GM06990 (cell line): ENCODE measurements at regions not wholly inside any gene's neighbourhood (a gene's known extent, or its start where the extent isn't known, plus 50 kb on each side); places are given as distances from the start of the nearest gene placed in this dataset.

Experiments used
- DNase-seq: peaks from one replicate; pipeline ENCODE4 v3.0.0-alpha.2; 2011; ENCODE audit not compliant: insufficient read length; ENCODE audit errors: extremely low read depth
- H3K27me3 ChIP-seq: replicated peaks from 2 replicates; pipeline ENCODE4 v1.6.0; 2011; ENCODE audit warnings: low read length; ENCODE audit not compliant: control insufficient read depth, insufficient read depth
- H3K36me3 ChIP-seq: 2 replicates; pipeline ENCODE4 v1.5.1; 2011; ENCODE audit warnings: low read length; ENCODE audit not compliant: control insufficient read depth, insufficient read depth
- H3K4me3 ChIP-seq: replicated peaks from 2 replicates; pipeline ENCODE4 v1.5.1; 2011; ENCODE audit warnings: low read depth, mild to moderate bottlenecking, control low read depth, low read length
- TF ChIP-seq, protein P1 (sequence below): IDR thresholded peaks from 2 replicates; pipeline ENCODE4 v1.5.1; 2011; ENCODE audit warnings: low read length, control low read depth, mild to moderate bottlenecking, inconsistent platforms; ENCODE audit not compliant: insufficient read depth, poor library complexity, severe bottlenecking

DNA sequence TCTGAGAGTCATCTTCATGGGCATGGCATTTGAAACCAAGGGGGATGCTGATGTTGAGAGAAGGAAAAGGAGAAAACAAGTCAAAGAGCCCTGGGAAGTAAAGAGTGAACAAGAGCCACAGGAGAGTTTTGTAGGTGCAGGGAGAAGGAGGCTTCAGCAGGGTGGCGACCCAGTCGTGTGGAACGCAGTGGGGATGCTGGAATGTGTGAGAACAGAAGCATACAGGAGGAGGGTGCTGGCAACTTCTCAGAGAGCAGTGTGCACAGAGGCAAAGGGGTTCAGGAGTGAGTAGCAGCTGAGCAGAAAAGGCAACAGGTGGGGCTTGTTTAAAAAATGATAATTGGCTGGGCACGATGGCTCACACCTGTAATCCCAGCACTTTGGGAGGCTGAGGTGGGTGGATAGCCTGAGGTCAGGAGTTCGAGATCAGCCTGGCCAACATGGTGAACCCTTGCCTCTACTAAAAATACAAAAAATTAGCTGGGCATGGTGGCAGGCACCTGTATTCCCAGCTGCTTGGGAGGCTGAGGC, 75.8 kb upstream of the PLET1 start:
- Histone ChIP-seq H3K4me3 (no peak overlapping the region), H3K36me3 (no peaks in the 10 kb centered on the region), H3K27me3 (no peaks in the 10 kb centered on the region; the same call in 1 of the 2 replicates)
- TF ChIP-seq, protein P1, sequence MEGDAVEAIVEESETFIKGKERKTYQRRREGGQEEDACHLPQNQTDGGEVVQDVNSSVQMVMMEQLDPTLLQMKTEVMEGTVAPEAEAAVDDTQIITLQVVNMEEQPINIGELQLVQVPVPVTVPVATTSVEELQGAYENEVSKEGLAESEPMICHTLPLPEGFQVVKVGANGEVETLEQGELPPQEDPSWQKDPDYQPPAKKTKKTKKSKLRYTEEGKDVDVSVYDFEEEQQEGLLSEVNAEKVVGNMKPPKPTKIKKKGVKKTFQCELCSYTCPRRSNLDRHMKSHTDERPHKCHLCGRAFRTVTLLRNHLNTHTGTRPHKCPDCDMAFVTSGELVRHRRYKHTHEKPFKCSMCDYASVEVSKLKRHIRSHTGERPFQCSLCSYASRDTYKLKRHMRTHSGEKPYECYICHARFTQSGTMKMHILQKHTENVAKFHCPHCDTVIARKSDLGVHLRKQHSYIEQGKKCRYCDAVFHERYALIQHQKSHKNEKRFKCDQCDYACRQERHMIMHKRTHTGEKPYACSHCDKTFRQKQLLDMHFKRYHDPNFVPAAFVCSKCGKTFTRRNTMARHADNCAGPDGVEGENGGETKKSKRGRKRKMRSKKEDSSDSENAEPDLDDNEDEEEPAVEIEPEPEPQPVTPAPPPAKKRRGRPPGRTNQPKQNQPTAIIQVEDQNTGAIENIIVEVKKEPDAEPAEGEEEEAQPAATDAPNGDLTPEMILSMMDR: no peak
- DNase-seq: no peak

DNA sequence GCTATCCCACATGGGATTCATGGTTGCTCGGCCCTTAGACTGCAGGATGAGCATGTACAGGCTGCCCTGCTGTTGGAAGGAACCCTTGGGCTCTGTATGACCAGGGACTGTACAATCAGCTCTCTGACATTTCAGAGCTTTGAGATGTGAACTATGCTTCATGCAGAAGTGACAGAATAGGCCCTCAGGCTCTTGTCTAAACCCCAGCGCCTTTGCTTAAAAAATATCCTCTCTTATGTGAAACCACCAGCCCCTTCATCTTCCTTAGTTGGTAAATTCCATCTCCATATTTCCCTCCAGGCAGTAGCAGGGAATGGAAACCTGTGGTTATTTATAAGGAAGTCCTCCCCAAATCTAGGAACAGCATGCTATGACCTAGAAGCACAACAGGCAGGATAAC, 78.9 kb upstream of the PLET1 start:
- Histone ChIP-seq H3K27me3 (no peaks in the 10 kb centered on the region; the same call in none of the 2 replicates), H3K36me3 (no peaks in the 10 kb centered on the region), H3K4me3 (no peak overlapping the region)
- TF ChIP-seq, protein P1: no peak
- no peak for DNase-seq

DNA sequence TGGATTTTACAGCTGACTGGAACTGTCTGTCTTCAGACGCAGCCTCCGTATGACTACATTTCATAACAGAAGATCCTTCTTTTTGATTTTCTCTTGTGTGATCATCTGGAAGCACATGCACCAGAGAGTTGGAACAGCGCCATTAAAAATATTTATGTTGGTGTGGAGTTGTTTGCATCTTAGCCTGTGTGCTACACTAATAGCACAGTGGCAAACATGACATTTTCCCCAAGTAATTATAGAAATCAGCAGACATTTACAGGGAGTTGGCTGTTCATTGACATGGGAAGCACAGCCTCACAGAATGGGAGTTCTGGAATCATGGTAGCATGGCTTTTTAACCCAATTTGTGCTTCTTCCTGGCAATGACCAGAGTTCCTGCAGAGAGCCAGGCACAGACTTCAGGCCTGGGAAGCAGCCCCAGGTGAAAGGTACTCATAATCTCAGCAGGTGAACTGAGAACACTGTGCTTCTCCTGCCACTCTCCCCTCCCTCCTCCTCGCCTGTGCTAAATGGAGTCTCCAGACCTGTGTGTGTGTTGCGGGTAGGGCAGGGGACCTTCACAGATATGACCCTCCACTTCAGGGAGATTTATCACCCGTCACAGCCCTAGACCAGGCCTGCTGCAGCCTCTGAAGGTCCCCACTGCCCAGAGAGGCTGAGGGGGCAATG, 82.8 kb upstream of the PLET1 start:
- no peak for DNase-seq
- Histone ChIP-seq H3K4me3 (no peak overlapping the region), H3K36me3 (no peaks in the 10 kb centered on the region), H3K27me3 (no peaks in the 10 kb centered on the region; the same call in 1 of the 2 replicates)
- TF ChIP-seq, protein P1: no peak

DNA sequence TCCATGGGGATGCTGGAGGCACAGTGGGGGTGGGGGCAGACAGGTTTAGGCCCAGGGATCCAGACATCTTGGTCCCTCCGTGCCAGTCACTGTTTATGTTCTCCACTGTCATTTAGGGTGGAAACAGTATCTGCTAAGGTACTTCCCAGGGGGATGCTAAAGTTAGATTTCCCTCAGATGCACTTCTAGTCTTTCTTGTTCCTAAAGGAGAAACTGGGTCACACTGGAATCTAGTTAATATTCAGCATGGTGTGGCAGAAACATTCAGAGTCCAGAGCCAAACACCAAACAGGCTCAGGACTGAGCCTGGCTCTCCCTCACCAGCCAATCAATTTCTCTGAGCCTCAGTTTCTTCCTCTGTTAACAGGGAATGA, 83.4 kb upstream of the PLET1 start:
- TF ChIP-seq, protein P1: no peak
- Histone ChIP-seq H3K36me3 (no peaks in the 10 kb centered on the region), H3K27me3 (no peaks in the 10 kb centered on the region; the same call in 1 of the 2 replicates), H3K4me3 (no peak overlapping the region)
- no peak for DNase-seq

DNA sequence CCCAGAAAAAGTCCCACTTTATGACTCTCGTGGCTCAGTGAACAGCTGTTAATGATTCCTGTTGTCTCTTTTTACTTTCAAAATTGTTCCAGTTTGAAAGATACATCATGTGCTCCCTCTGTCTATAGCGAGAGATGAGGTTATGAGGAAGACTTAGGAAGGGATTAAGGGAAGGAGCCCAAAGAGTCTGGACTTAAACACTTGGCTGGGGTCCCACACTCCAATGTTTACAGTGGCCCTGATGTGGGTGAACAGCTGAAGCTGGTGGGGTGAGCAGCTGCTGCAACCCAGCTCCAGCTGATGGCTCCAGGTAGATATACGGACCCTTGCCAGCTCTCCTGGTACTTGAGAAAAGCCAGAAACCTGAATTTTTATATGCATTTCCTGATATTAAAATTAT, 84.5 kb upstream of the PLET1 start:
- Histone ChIP-seq H3K27me3 (no peaks in the 10 kb centered on the region; the same call in 1 of the 2 replicates), H3K4me3 (no peak overlapping the region), H3K36me3 (no peaks in the 10 kb centered on the region)
- no peak for DNase-seq
- TF ChIP-seq, protein P1: no peak
